Stimulated activated CD8-positive, alpha-beta memory T cell treated with anti-CD3 and anti-CD28 coated beads, Interleukin-4, amount 100 ng/mL, for 48 hours (primary cell): ENCODE measurements at regions not wholly inside any gene's neighbourhood (a gene's known extent, or its start where the extent isn't known, plus 50 kb on each side); places are given as distances from the start of the nearest gene placed in this dataset.
"Not testable (repeated sequence)": the region's sequence is repeated elsewhere in the genome, so short reads cannot be mapped to it uniquely, and the experiment has no call there.

Experiments used
- DNase-seq: peaks from one replicate; pipeline ENCODE4 v3.0.0-alpha.2; 2020

GRCh38 chr2:240383099-240383758 is 52.2 kb upstream of the GPC1 start:
- DNase-seq: no peak

GRCh38 chr2:240383871-240384700 is 51.4 kb upstream of the GPC1 start:
- DNase-seq: no peak

DNA sequence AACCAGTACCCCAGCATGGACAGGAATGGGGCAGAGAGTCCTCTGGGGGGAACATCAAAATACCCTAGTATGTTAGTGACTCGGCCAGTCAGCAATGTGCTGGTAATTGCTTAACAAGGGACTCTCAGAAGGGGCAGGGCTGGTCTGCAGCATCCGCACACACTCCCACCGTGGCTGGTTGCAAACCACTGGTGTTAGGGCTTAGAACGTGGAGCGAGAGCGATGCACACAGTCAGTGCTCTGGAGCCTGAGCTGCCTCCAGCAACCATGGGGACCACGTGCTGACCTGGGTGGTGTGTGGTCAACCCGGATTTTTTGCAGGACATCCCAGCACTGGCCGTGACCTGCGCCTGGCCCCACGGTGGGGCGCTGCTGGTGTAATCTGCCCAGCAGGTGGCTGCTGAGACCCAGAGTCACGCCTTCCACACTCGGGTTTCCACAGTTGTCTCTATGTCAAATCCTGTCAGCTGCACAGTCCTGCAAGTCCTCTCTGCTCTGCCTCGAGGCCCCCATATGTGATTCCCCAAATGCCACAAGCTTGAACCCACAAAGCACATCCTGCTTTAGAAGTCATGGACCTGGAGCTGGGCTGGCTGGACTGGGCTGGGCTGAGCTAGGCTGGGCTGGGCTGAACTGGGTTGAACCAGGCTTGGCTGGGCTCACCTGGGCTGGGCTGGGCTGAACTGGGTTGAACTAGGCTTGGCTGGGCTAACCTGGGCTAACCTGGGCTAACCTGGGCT is 50.6 kb upstream of the GPC1 start:
- DNase-seq: no peak

- DNase-seq: not testable (repeated sequence)
These were observed 49.9 kb upstream of the GPC1 start for GRCh38 chr2:240385451-240386161.
